Peyer's patch (tissue), 4 donors: ENCODE measurements at regions not wholly inside any gene's neighbourhood (a gene's known extent, or its start where the extent isn't known, plus 50 kb on each side); places are given as distances from the start of the nearest gene placed in this dataset.

Experiments used
- DNase-seq, 3 donors: peaks; one replicate each; pipeline ENCODE4 v3.0.0-alpha.2; 2017 to 2019
- H3K27ac ChIP-seq, 4 donors: fragments of 200-600 bp; sonication (generic); one replicate each; pipeline ENCODE4 v1.5.1; 2016 to 2019
- H3K27me3 ChIP-seq, 2 donors: fragments of 200-600 bp; sonication (generic); one replicate each; pipeline ENCODE4 v1.5.1; 2019
- H3K36me3 ChIP-seq, 3 donors: fragments of 200-600 bp; sonication (generic); one replicate each; pipeline ENCODE4 v1.5.1; 2016 to 2019
- H3K4me1 ChIP-seq, 4 donors: fragments of 200-600 bp; sonication (generic); one replicate each; pipeline ENCODE4 v1.5.1; 2016 to 2019
- H3K4me3 ChIP-seq, 4 donors: fragments of 200-600 bp; sonication (generic); 1 replicate in 3 of 4; 2 replicates in 1 of 4; pipeline ENCODE4 v1.5.1; 2016 to 2019; ENCODE audit warnings: mild to moderate bottlenecking in 1 of 4
- H3K9me3 ChIP-seq, 4 donors: fragments of 200-600 bp; sonication (generic); one replicate each; pipeline ENCODE4 v1.5.1; 2016 to 2019; ENCODE audit warnings: mild to moderate bottlenecking in 1 of 4
- CTCF ChIP-seq, 6 experiments: fragments of 450-650 bp in 4 of 6; fragments of 200-600 bp in 2 of 6; sonication (generic) in 1 of 6; IDR thresholded peaks; one replicate each; pipeline ENCODE4 v1.5.1; 2017 to 2019; ENCODE audit warnings: antibody characterized with exemption in 6 of 6, mild to moderate bottlenecking in 3 of 6, moderate library complexity in 1 of 6
- POLR2A ChIP-seq, 2 donors: fragments of 450-650 bp; IDR thresholded peaks; one replicate each; pipeline ENCODE4 v1.5.1; 2017; ENCODE audit warnings: antibody characterized with exemption in 2 of 2, mild to moderate bottlenecking in 2 of 2, moderate library complexity in 2 of 2

GRCh38 chr13:78105656-78106055 lies 187.0 kb upstream of the EDNRB start:
- DNase-seq: no peak
- H3K9me3 ChIP-seq: no peaks in the 10 kb centered on the region
- no peak overlapping the region for H3K4me3 ChIP-seq
- no peak for TF ChIP-seq CTCF (IDR thresholded peaks at IDR 0.05)
- no peak for TF ChIP-seq POLR2A (IDR thresholded peaks at IDR 0.05)
- no peaks in the 10 kb centered on the region for H3K27me3 ChIP-seq
- H3K36me3 ChIP-seq: no peaks in the 10 kb centered on the region
- no peaks in the 10 kb centered on the region for H3K4me1 ChIP-seq
- H3K27ac ChIP-seq: no peak overlapping the region

DNA sequence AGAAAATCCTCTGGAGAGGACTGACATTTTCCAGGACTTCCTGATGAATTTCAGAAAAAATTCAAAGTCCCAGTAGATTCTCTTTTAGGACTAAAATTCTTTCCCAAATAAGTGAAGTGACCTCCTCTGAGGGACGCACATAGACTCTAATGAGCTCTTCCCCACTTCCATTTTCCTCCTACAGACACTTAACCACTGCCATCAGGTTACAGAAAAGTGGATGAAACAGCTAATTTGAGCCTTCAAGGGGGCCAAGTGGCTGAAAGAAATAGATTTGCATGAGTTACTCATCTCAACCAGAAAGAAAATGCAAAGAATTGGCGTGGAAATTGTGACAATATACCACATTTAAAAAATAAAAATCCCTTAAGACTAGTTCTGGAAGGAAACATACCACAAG lies 185.3 kb upstream of the EDNRB start:
- H3K36me3 ChIP-seq: no peaks in the 10 kb centered on the region
- no peak for TF ChIP-seq POLR2A (IDR thresholded peaks at IDR 0.05)
- TF ChIP-seq CTCF (IDR thresholded peaks at IDR 0.05): no peak
- no peak overlapping the region for H3K27ac ChIP-seq
- H3K27me3 ChIP-seq: no peaks in the 10 kb centered on the region
- DNase-seq: no peak
- no peaks in the 10 kb centered on the region for H3K9me3 ChIP-seq
- no peaks in the 10 kb centered on the region for H3K4me1 ChIP-seq
- H3K4me3 ChIP-seq: no peak overlapping the region

- no peaks in the 10 kb centered on the region for H3K4me1 ChIP-seq
- TF ChIP-seq POLR2A (IDR thresholded peaks at IDR 0.05) (no peak), CTCF (IDR thresholded peaks at IDR 0.05) (no peak)
- H3K27ac ChIP-seq: no peak overlapping the region
These were observed 184.1 kb upstream of the EDNRB start for GRCh38 chr13:78102741-78103140.

DNA sequence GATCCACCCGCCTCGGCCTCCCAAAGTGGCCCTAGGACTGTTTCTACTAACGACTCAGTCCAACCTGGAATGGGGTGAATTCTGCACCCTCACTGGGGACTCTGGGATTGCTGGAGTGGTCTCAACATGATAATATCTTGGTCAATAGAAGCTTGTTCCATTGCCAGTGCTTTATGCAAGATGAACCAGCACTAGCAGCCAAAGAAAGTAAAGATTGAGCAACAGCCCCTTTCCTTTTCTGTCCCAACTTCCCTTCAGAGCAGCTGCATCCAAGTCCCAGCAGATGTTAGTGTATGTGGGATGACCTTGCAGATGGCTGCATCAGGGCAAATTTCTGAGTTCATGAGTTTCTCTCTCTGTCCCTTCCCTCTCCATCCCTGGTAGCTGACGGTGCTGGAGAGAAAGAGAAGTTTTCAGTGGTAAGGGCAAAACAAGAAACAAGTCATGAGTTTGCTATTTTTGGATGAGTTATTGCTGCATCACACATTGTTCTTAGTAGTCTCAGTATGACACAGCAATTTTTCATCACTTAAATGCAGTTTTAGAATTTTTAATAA lies 183.6 kb upstream of the EDNRB start:
- H3K27ac ChIP-seq: no peak overlapping the region
- no peaks in the 10 kb centered on the region for H3K36me3 ChIP-seq
- no peak for TF ChIP-seq CTCF (IDR thresholded peaks at IDR 0.05)
- no peak for TF ChIP-seq POLR2A (IDR thresholded peaks at IDR 0.05)
- H3K27me3 ChIP-seq: no peaks in the 10 kb centered on the region
- DNase-seq: no peak
- no peak overlapping the region for H3K4me3 ChIP-seq
- no peaks in the 10 kb centered on the region for H3K4me1 ChIP-seq
- H3K9me3 ChIP-seq: no peaks in the 10 kb centered on the region

More at GRCh38 chr13:78102741-78103140, 184.1 kb upstream of the EDNRB start:
- Histone ChIP-seq H3K4me3 (no peak overlapping the region), H3K36me3 (no peaks in the 10 kb centered on the region), H3K27me3 (no peaks in the 10 kb centered on the region), H3K9me3 (no peaks in the 10 kb centered on the region)
- DNase-seq: no peak

- Histone ChIP-seq H3K4me3 (no peak overlapping the region), H3K36me3 (no peaks in the 10 kb centered on the region), H3K27ac (no peak overlapping the region), H3K27me3 (no peaks in the 10 kb centered on the region), H3K9me3 (no peaks in the 10 kb centered on the region), H3K4me1 (no peaks in the 10 kb centered on the region)
- TF ChIP-seq POLR2A (IDR thresholded peaks at IDR 0.05): no peak
- TF ChIP-seq CTCF (IDR thresholded peaks at IDR 0.05): no peak
- DNase-seq: no peak
These were observed 181.9 kb upstream of the EDNRB start for GRCh38 chr13:78100486-78100885.

- TF ChIP-seq CTCF (IDR thresholded peaks at IDR 0.05) (no peak), POLR2A (IDR thresholded peaks at IDR 0.05) (no peak)
- Histone ChIP-seq H3K4me1 (no peaks in the 10 kb centered on the region), H3K4me3 (no peak overlapping the region), H3K27me3 (no peaks in the 10 kb centered on the region), H3K9me3 (no peaks in the 10 kb centered on the region), H3K36me3 (no peaks in the 10 kb centered on the region), H3K27ac (no peak overlapping the region)
- DNase-seq: no peak
These were observed 179.6 kb upstream of the EDNRB start for GRCh38 chr13:78098249-78098648.
